H1 (cell line): ENCODE measurements at regions not wholly inside any gene's neighbourhood (a gene's known extent, or its start where the extent isn't known, plus 50 kb on each side); places are given as distances from the start of the nearest gene placed in this dataset.

Source experiments
- CTCF ChIA-PET: fragments of 300-600 bp; sonication (Branson Sonifier 250); formaldehyde crosslinking; loops from one replicate; lab custom pipeline; 2021; ENCODE audit not compliant: partially characterized antibody; lab: Charles Lee
- POLR2A ChIA-PET: fragments of 300-600 bp; sonication (Branson Sonifier 250); formaldehyde crosslinking; loops from one replicate; lab custom pipeline; 2021; ENCODE audit warnings: inconsistent platforms; ENCODE audit not compliant: partially characterized antibody; lab: Charles Lee
- DNase-seq, 2 experiments: peaks; one replicate each; pipeline versions ENCODE4 v3.0.0 to v3.0.0-alpha.2; 2010 to 2022; ENCODE audit warnings: low spot score in 2 of 2, low read depth in 1 of 2, mixed read lengths in 1 of 2
- FAIRE-seq: peaks from 2 replicates; lab custom pipeline; 2011; peaks lifted over from hg19 to GRCh38; lab: Jason Lieb, UNC
- H2AFZ ChIP-seq: 2 replicates; pipeline ENCODE4 v1.8.1; 2012; ENCODE audit warnings: low read length, inconsistent platforms
- H2AK5ac ChIP-seq: 2 replicates; pipeline ENCODE4 v1.6.1; 2013; ENCODE audit warnings: low read depth, low read length
- H2BK120ac ChIP-seq: replicated peaks from 2 replicates; pipeline ENCODE3; 2013; ENCODE audit warnings: low read depth, low read length, inconsistent platforms
- H2BK12ac ChIP-seq: 2 replicates; pipeline ENCODE4 v1.6.1; 2013; ENCODE audit warnings: low read depth, low read length
- H2BK15ac ChIP-seq: 2 replicates; pipeline ENCODE4 v1.6.1; 2013; ENCODE audit warnings: low read length
- H2BK20ac ChIP-seq: 2 replicates; pipeline ENCODE4 v1.6.1; 2013; ENCODE audit warnings: low read length
- H2BK5ac ChIP-seq: 2 replicates; pipeline ENCODE4 v1.6.1; 2013; ENCODE audit warnings: low read depth, low read length
- H3K14ac ChIP-seq: 2 replicates; pipeline ENCODE4 v1.6.1; 2013; ENCODE audit warnings: inconsistent platforms; ENCODE audit not compliant: insufficient read length
- H3K18ac ChIP-seq: 2 replicates; pipeline ENCODE4 v1.6.1; 2013; ENCODE audit warnings: low read length; ENCODE audit errors: extremely low read depth
- H3K23ac ChIP-seq: 2 replicates; pipeline ENCODE4 v1.6.1; 2013; ENCODE audit warnings: inconsistent platforms; ENCODE audit not compliant: insufficient read length
- H3K23me2 ChIP-seq: 2 replicates; pipeline ENCODE4 v1.6.1; 2013; ENCODE audit warnings: low read depth, low read length
- H3K27ac ChIP-seq: 2 replicates; pipeline ENCODE4 v1.6.1; 2011; ENCODE audit warnings: low read depth, low read length, inconsistent platforms
- H3K27me3 ChIP-seq, 4 experiments: replicated peaks in 1 of 4; 1 replicate in 1 of 4; 2 replicates in 3 of 4; pipeline versions ENCODE4 v1.6.1 to v1.8.1; 2011 to 2013; ENCODE audit warnings: low read length in 3 of 4, mild to moderate bottlenecking in 3 of 4, inconsistent platforms in 2 of 4, mixed read lengths in 2 of 4, moderate library complexity in 1 of 4; ENCODE audit not compliant: control insufficient read depth in 3 of 4, insufficient read depth in 3 of 4; ENCODE audit errors: extremely low read depth in 1 of 4
- H3K36me3 ChIP-seq, 4 experiments: 2 replicates each; pipeline versions ENCODE4 v1.6.1 to v1.8.1; 2011 to 2013; ENCODE audit warnings: mild to moderate bottlenecking in 4 of 4, low read length in 3 of 4, moderate library complexity in 2 of 4, control low read depth in 1 of 4, inconsistent platforms in 1 of 4; ENCODE audit not compliant: insufficient read depth in 4 of 4, control insufficient read depth in 2 of 4
- H3K4ac ChIP-seq: replicated peaks from 2 replicates; pipeline ENCODE3; 2013; ENCODE audit warnings: low read length, low read depth, mixed read lengths, inconsistent platforms; ENCODE audit not compliant: insufficient read length
- H3K4me1 ChIP-seq, 4 experiments: replicated peaks in 1 of 4; 1 replicate in 1 of 4; 2 replicates in 3 of 4; pipeline versions ENCODE4 v1.6.1 to v1.8.1; 2011 to 2013; ENCODE audit warnings: low read length in 3 of 4, inconsistent platforms in 2 of 4, mixed read lengths in 1 of 4; ENCODE audit not compliant: insufficient read depth in 4 of 4, control insufficient read depth in 3 of 4
- H3K4me2 ChIP-seq, 2 experiments: 2 replicates each; pipeline versions ENCODE4 v1.6.1 to v1.8.1; 2011 to 2013; ENCODE audit warnings: low read depth in 2 of 2, low read length in 2 of 2, control low read depth in 1 of 2, inconsistent platforms in 1 of 2, mild to moderate bottlenecking in 1 of 2; ENCODE audit not compliant: insufficient read depth in 1 of 2
- H3K4me3 ChIP-seq, 4 experiments: fragments of 200-600, 300-600 bp in 1 of 4; sonication (generic), shearing (Covaris generic), sonication (Bioruptor Twin) in 1 of 4; 2 replicates each; pipeline versions ENCODE4 v1.5.1 to v1.8.1; 2011 to 2016; ENCODE audit warnings: low read length in 4 of 4, low read depth in 3 of 4, control low read depth in 2 of 4, inconsistent platforms in 2 of 4, mild to moderate bottlenecking in 2 of 4, mixed read lengths in 1 of 4, moderate library complexity in 1 of 4; ENCODE audit not compliant: insufficient read depth in 2 of 4; ENCODE audit errors: extremely low read depth in 1 of 4
- H3K56ac ChIP-seq: replicated peaks from 2 replicates; pipeline ENCODE3; 2013; ENCODE audit warnings: low read depth, mild to moderate bottlenecking, mixed read lengths, low read length, inconsistent platforms; ENCODE audit not compliant: insufficient read length
- H3K79me1 ChIP-seq: 2 replicates; pipeline ENCODE4 v1.6.1; 2013; ENCODE audit warnings: low read depth, low read length, control low read depth
- H3K79me2 ChIP-seq, 2 experiments: 2 replicates each; pipeline versions ENCODE4 v1.6.1 to v1.8.1; 2012 to 2013; ENCODE audit warnings: low read length in 2 of 2, mild to moderate bottlenecking in 2 of 2, inconsistent platforms in 1 of 2; ENCODE audit not compliant: insufficient read depth in 2 of 2, control insufficient read depth in 1 of 2
- H3K9ac ChIP-seq, 4 experiments: replicated peaks in 1 of 4; 1 replicate in 1 of 4; 2 replicates in 3 of 4; pipeline versions ENCODE4 v1.6.1 to v1.8.1; 2011 to 2013; ENCODE audit warnings: low read depth in 3 of 4, low read length in 3 of 4, control low read depth in 2 of 4, mild to moderate bottlenecking in 2 of 4, moderate library complexity in 2 of 4, inconsistent platforms in 1 of 4; ENCODE audit errors: extremely low read depth in 1 of 4
- H3K9me3 ChIP-seq, 2 experiments: 2 replicates each; pipeline versions ENCODE4 v1.6.1 to v1.8.1; 2012 to 2013; ENCODE audit warnings: mild to moderate bottlenecking in 2 of 2, moderate library complexity in 2 of 2, control low read depth in 1 of 2, inconsistent platforms in 1 of 2, low read depth in 1 of 2, low read length in 1 of 2, mixed read lengths in 1 of 2; ENCODE audit not compliant: insufficient read depth in 2 of 2
- H4K20me1 ChIP-seq, 2 experiments: replicated peaks in 1 of 2; 2 replicates each; pipeline versions ENCODE3 to v1.8.1; 2011 to 2013; ENCODE audit warnings: inconsistent platforms in 2 of 2, low read length in 2 of 2, mild to moderate bottlenecking in 1 of 2; ENCODE audit not compliant: insufficient read depth in 2 of 2, control insufficient read depth in 1 of 2
- H4K5ac ChIP-seq: 2 replicates; pipeline ENCODE4 v1.6.1; 2013; ENCODE audit warnings: low read length, low read depth, mixed read lengths, inconsistent platforms; ENCODE audit not compliant: insufficient read length
- H4K8ac ChIP-seq: 2 replicates; pipeline ENCODE4 v1.8.0; 2013; ENCODE audit warnings: mild to moderate bottlenecking, moderate library complexity, low read length, inconsistent platforms; ENCODE audit not compliant: insufficient read depth; ENCODE audit errors: extremely low read depth
- H4K91ac ChIP-seq: replicated peaks from 2 replicates; pipeline ENCODE3; 2013; ENCODE audit warnings: low read length, mixed read lengths, inconsistent platforms; ENCODE audit not compliant: insufficient read length
- CBX5 ChIP-seq: fragments of 300-800, 300-1000 bp; sonication (generic); IDR thresholded peaks from 2 replicates; pipeline ENCODE4 v1.7.1; 2016; ENCODE audit warnings: antibody characterized with exemption, low read length, low read depth
- EP300 ChIP-seq, 2 experiments: IDR thresholded peaks; 1 replicate in 1 of 2; 2 replicates in 1 of 2; pipeline ENCODE4 v1.6.1; 2011 to 2012; ENCODE audit warnings: low read depth in 2 of 2, low read length in 2 of 2, mild to moderate bottlenecking in 2 of 2, borderline replicate concordance in 1 of 2, inconsistent platforms in 1 of 2, moderate library complexity in 1 of 2
- KDM1A ChIP-seq: fragments of 200-600, 300-600 bp; sonication (generic); IDR thresholded peaks from 2 replicates; pipeline ENCODE4 v1.7.1; 2016; ENCODE audit warnings: mild to moderate bottlenecking, low read length, borderline replicate concordance
- PHF8 ChIP-seq: fragments of 200-600 bp; sonication (generic); conservative IDR thresholded peaks from 2 replicates; pipeline ENCODE4 v1.7.1; 2012; ENCODE audit warnings: low read depth, mild to moderate bottlenecking, inconsistent platforms, low read length, moderate library complexity
- RNF2 ChIP-seq: fragments of 200-900, 300-1000 bp; sonication (generic); IDR thresholded peaks from 2 replicates; pipeline ENCODE4 v1.7.1; 2016; ENCODE audit warnings: borderline replicate concordance, low read depth, mild to moderate bottlenecking, antibody characterized with exemption, low read length; ENCODE audit not compliant: poor library complexity, severe bottlenecking; ENCODE audit errors: missing control alignments
- TCF12 ChIP-seq: IDR thresholded peaks from 2 replicates; pipeline ENCODE4 v1.6.1; 2011; ENCODE audit warnings: low read depth, mild to moderate bottlenecking, low read length
- WGBS, 2 experiments: shearing (Covaris generic) in 1 of 2; methylation state at CpG; one replicate each; pipeline versions ENCODE4 v1.1.6 to v1.1.7; 2013 to 2015; ENCODE audit warnings: low lambda C conversion rate in 2 of 2, mixed read lengths in 2 of 2, inconsistent platforms in 1 of 2, low coverage in 1 of 2, missing lambda C conversion rate in 1 of 2; ENCODE audit not compliant: insufficient replicate concordance in 2 of 2, insufficient coverage in 1 of 2, insufficient read length in 1 of 2; ENCODE audit errors: extremely low coverage in 1 of 2, missing lambda C conversion rate in 1 of 2; 5-methylcytosine and 5-hydroxymethylcytosine counted together

DNA sequence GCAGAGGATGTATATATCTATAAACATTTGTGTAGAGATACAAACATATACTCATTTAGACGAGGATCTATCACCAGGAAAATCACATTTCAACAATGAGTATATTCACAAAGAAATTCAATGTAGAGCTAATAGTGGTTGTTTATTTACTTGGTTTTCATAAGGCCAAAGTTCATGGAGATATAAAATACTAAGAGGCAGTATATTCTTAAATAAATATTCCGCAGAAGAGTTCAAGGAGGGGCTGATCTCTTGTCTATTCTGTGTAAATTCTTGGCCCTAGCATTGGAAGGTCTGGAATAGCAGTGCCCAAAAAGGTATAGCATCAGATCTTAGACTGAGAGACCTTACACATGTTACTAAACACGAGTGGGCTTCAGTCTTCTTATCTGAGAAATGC lies 122.1 kb downstream of the EDEM1 start:
- Histone ChIP-seq H3K4me3 (no peak overlapping the region), H3K14ac (no peak overlapping the region), H4K91ac (no peak overlapping the region), H2BK120ac (no peak overlapping the region), H3K79me1 (no peaks in the 10 kb centered on the region), H2BK5ac (no peak overlapping the region), H3K4me1 (no peaks in the 10 kb centered on the region), H3K27me3 (no peaks in the 10 kb centered on the region), H2BK12ac (no peak overlapping the region), H2AK5ac (no peak overlapping the region), H3K56ac (no peak overlapping the region), H4K8ac (no peak overlapping the region), H3K9ac (no peak overlapping the region), H3K27ac (no peak overlapping the region), H3K36me3 (no peaks in the 10 kb centered on the region), H3K9me3 (no peaks in the 10 kb centered on the region), H2BK20ac (no peak overlapping the region), H3K23ac (no peak overlapping the region), H3K18ac (no peak overlapping the region), H3K23me2 (no peaks in the 10 kb centered on the region), H4K5ac (no peak overlapping the region), H3K79me2 (no peaks in the 10 kb centered on the region), H4K20me1 (no peaks in the 10 kb centered on the region), H2AFZ (no peak overlapping the region), H2BK15ac (no peak overlapping the region), H3K4me2 (no peak overlapping the region), H3K4ac (no peak overlapping the region)
- TF ChIP-seq PHF8: no peak
- TF ChIP-seq KDM1A: no peak
- TF ChIP-seq CBX5: no peak
- no peak for TF ChIP-seq EP300 (IDR thresholded peaks at IDR 0.05; ENCODE audit: borderline replicate concordance in 1 of 2, low read depth in 2 of 2, low read length in 2 of 2)
- no peak for TF ChIP-seq TCF12
- TF ChIP-seq RNF2: no peak
- WGBS, 2 experiments: 80% methylated on average over 3 of the region's 3 CpGs; no CpG with 5 or more reads in 1 of the 2 experiments
- no peak for DNase-seq
- no peak for FAIRE-seq
- CTCF ChIA-PET: no interaction called here
- POLR2A ChIA-PET: no interaction called here
